ENCODE measurements at regions not wholly inside any gene's neighbourhood (a gene's known extent, or its start where the extent isn't known, plus 50 kb on each side); places are given as distances from the start of the nearest gene placed in this dataset.

GRCh38 chr10:113326160-113327111 is 226.4 kb upstream of the HABP2 start (continued):
- TF ChIP-seq TBL1XR1 (IDR thresholded peaks at IDR 0.05; ENCODE audit: low read length in 2 of 2) (no peak), ZFP36 (IDR thresholded peaks at IDR 0.05; ENCODE audit: low read depth, low read length, partially characterized antibody) (no peak), ATF1 (CRISPR knock-in tag; IDR thresholded peaks at IDR 0.05) (no peak), ATF1 (tag; IDR thresholded peaks at IDR 0.05) (0 out of 2 replicates have a peak, but pooled peaks have one; percentile 25)

- ATAC-seq, result no peak
- no peak for DNase-seq (ENCODE audit: extremely low read depth in 1 of 4, low spot score in 3 of 4)
- no peak for FAIRE-seq
- H3K36me3 ChIP-seq (ENCODE audit: control insufficient read depth, insufficient read depth, low read length), result no peaks in the 10 kb centered on the region
- no peak overlapping the region for H3K4me3 ChIP-seq
- no peaks in the 10 kb centered on the region for H3K79me2 ChIP-seq (ENCODE audit: control insufficient read depth, insufficient read depth, low read length)
- H3K9me3 ChIP-seq (replicated peaks; ENCODE audit: control insufficient read depth, insufficient read depth, low read depth, low read length), result no peaks in the 10 kb centered on the region
- ChIA-PET CTCF (ENCODE audit: low intra/inter-chr PET ratio) (no interaction called here), POLR2A (interaction anchor here (0.7 kb wide), 2 partner anchors 10 to 671 kb away, joined by 3 read pairs; no protein-coding TSS in a partner anchor)
- H3K27ac ChIP-seq (ENCODE audit: extremely low read depth, low read depth, low read length), result no peak overlapping the region
- 0% methylated on average over 2 of the region's 2 CpGs for WGBS (ENCODE audit: insufficient coverage, low coverage, missing lambda C conversion rate)
- TF ChIP-seq HMG20A (CRISPR knock-in tag; conservative IDR thresholded peaks at IDR 0.05), result no peak
- TF ChIP-seq ARID4B (CRISPR knock-in tag; IDR thresholded peaks at IDR 0.05), result no peak
- TF ChIP-seq ZKSCAN8 (CRISPR knock-in tag; IDR thresholded peaks at IDR 0.05), result no peak
- no peak for TF ChIP-seq HCFC1 (IDR thresholded peaks at IDR 0.05; ENCODE audit: low read depth, low read length)
- no peak for TF ChIP-seq ZNF444 (CRISPR knock-in tag; IDR thresholded peaks at IDR 0.05)
- TF ChIP-seq ZNF175 (CRISPR knock-in tag; IDR thresholded peaks at IDR 0.05; ENCODE audit: low read depth), result no peak
- TF ChIP-seq TFAP4 (CRISPR knock-in tag; IDR thresholded peaks at IDR 0.05; ENCODE audit: borderline replicate concordance), result no peak
- no peak for TF ChIP-seq HOXB6 (CRISPR knock-in tag; IDR thresholded peaks at IDR 0.05; ENCODE audit: borderline replicate concordance)
- H3K4me1 ChIP-seq (replicated peaks in 1 of 2; ENCODE audit: control insufficient read depth in 2 of 2, insufficient read depth in 2 of 2, low read length in 2 of 2), result peaks cover 0 to 2% of the 10 kb centered on the region in 2 experiments; a peak in 2 of 5 replicates
- no peak overlapping the region for H3K4me2 ChIP-seq (ENCODE audit: insufficient read depth, low read length)
- H4K20me1 ChIP-seq (replicated peaks; ENCODE audit: control insufficient read depth, insufficient read depth, low read length), result no peaks in the 10 kb centered on the region
- intact Hi-C loops (cut with micrococcal nuclease) (no loop called here), in situ Hi-C loops (cut with MboI) (no loop called here)
- no peaks in the 10 kb centered on the region for H3K27me3 ChIP-seq (ENCODE audit: control insufficient read depth in 2 of 2, insufficient read depth in 2 of 2, low read length in 2 of 2)
- H3K9ac ChIP-seq (ENCODE audit: insufficient read depth in 1 of 2, low read depth in 2 of 2, low read length in 2 of 2), result no peak overlapping the region
- H2AFZ ChIP-seq (ENCODE audit: low read depth, low read length), result no peak overlapping the region
- no peaks in the 10 kb centered on the region for H3K9me1 ChIP-seq (ENCODE audit: control insufficient read depth, insufficient read depth, low read length)
- BruUV-seq (replicated peaks), result no TSS peak
These were observed 223.7 kb upstream of the HABP2 start for GRCh38 chr10:113329121-113329596.

Data from K562 (cell line).